Cardiac muscle cell (in vitro differentiated cells and primary cell): ENCODE measurements at regions not wholly inside any gene's neighbourhood (a gene's known extent, or its start where the extent isn't known, plus 50 kb on each side); places are given as distances from the start of the nearest gene placed in this dataset.

ENCODE experiments used
- DNase-seq, 2 donors: peaks; one replicate each; pipeline versions ENCODE4 v3.0.0 to v3.0.0-alpha.2; 2010 to 2017; ENCODE audit warnings: low read depth in 1 of 2, low spot score in 1 of 2
- H3K27ac ChIP-seq: fragments of 200-600 bp; sonication (generic); 2 replicates; pipeline ENCODE4 v1.5.1; 2016
- H3K27me3 ChIP-seq: fragments of 200-600 bp; sonication (generic); 2 replicates; pipeline ENCODE4 v1.6.0; 2016; ENCODE audit warnings: control low read depth
- H3K36me3 ChIP-seq: fragments of 200-600 bp; sonication (generic); 2 replicates; pipeline ENCODE4 v1.5.1; 2016; ENCODE audit warnings: control low read depth
- H3K4me1 ChIP-seq: fragments of 200-600 bp; sonication (generic); 2 replicates; pipeline ENCODE4 v1.8.1; 2017; ENCODE audit warnings: low read depth, mild to moderate bottlenecking, mixed run types
- H3K4me3 ChIP-seq: fragments of 200-600 bp; sonication (generic); 2 replicates; pipeline ENCODE4 v1.5.1; 2016; ENCODE audit warnings: mild to moderate bottlenecking
- H3K9me3 ChIP-seq: fragments of 200-600 bp; sonication (generic); 2 replicates; pipeline ENCODE4 v1.5.1; 2017; ENCODE audit warnings: low read depth, mild to moderate bottlenecking, control low read depth
- TF ChIP-seq, protein P1 (sequence below): IDR thresholded peaks from 2 replicates; pipeline ENCODE4 v1.5.1; 2012; ENCODE audit warnings: low read depth, mild to moderate bottlenecking, low read length

DNA sequence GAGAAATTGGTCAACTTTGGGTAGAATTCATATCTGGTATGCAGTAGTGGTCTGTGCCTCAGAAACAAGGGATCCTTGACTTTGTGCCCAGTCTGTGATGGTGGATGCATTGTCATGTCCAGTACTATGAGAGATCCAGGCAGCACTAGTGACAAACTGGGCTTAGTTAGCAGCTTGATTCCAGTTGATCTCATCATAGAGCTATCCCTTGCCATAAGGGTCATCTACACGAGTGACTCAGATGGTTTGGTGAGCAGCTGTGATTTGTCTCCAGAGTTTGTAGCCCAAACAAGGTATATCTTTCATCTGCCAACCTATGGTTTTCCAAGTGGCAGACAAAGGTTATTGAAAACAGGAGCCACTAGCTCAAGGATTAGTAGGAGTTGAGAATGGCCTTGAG is 298.8 kb downstream of the GBA3 start:
- Histone ChIP-seq H3K36me3 (no peaks in the 10 kb centered on the region), H3K27ac (no peak overlapping the region), H3K4me3 (no peak overlapping the region), H3K4me1 (no peaks in the 10 kb centered on the region), H3K27me3 (no peaks in the 10 kb centered on the region), H3K9me3 (no peaks in the 10 kb centered on the region)
- no peak for DNase-seq
- TF ChIP-seq, protein P1, sequence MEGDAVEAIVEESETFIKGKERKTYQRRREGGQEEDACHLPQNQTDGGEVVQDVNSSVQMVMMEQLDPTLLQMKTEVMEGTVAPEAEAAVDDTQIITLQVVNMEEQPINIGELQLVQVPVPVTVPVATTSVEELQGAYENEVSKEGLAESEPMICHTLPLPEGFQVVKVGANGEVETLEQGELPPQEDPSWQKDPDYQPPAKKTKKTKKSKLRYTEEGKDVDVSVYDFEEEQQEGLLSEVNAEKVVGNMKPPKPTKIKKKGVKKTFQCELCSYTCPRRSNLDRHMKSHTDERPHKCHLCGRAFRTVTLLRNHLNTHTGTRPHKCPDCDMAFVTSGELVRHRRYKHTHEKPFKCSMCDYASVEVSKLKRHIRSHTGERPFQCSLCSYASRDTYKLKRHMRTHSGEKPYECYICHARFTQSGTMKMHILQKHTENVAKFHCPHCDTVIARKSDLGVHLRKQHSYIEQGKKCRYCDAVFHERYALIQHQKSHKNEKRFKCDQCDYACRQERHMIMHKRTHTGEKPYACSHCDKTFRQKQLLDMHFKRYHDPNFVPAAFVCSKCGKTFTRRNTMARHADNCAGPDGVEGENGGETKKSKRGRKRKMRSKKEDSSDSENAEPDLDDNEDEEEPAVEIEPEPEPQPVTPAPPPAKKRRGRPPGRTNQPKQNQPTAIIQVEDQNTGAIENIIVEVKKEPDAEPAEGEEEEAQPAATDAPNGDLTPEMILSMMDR, result no peak

DNA sequence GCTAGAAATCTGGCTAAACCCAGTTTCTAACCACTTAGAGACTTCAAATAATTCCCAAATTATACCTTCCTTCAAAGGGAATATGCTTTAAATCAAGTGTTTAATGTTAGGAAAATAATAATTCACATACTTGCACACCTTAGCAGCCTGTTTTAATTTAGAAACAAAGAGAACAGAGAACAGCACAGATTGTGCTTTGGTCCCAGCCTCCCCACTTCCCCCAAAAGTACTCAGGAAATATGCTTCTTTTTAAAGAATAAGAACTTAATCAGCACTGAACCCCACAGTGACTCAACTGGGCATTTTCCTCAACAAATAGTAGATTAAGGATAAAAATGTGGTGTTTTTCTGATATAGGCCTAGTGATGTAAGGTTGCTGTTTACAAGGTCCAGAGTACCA is 295.8 kb downstream of the GBA3 start:
- no peak overlapping the region for H3K4me3 ChIP-seq
- H3K9me3 ChIP-seq, result peaks cover 2% of the 10 kb centered on the region
- no peak for DNase-seq
- no peaks in the 10 kb centered on the region for H3K4me1 ChIP-seq
- H3K36me3 ChIP-seq, result no peaks in the 10 kb centered on the region
- TF ChIP-seq, protein P1, result no peak
- H3K27ac ChIP-seq, result no peak overlapping the region
- H3K27me3 ChIP-seq, result no peaks in the 10 kb centered on the region

DNA sequence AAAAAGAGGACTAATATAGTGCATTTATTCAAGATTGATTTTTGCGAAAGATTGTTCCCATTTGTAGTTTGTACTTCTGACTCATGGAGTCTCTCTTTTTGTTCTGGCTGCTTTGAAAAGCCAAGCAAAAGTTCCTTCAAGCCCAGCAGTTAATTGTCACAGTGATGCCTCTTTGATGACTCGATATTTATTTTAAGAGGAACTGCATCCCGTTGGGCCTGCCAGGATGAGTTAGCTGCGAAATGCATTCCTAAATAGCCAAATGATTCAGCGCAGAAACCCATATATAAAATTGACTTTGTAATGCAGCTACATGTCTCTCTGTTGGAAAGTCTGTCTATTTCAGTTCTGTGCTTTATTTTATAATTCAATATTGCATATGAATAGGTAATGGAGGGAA is 295.1 kb downstream of the GBA3 start:
- H3K27me3 ChIP-seq, result no peaks in the 10 kb centered on the region
- DNase-seq, result no peak
- no peaks in the 10 kb centered on the region for H3K36me3 ChIP-seq
- peaks cover 2% of the 10 kb centered on the region for H3K9me3 ChIP-seq
- no peak overlapping the region for H3K27ac ChIP-seq
- TF ChIP-seq, protein P1, result no peak
- H3K4me1 ChIP-seq, result no peaks in the 10 kb centered on the region
- no peak overlapping the region for H3K4me3 ChIP-seq

DNA sequence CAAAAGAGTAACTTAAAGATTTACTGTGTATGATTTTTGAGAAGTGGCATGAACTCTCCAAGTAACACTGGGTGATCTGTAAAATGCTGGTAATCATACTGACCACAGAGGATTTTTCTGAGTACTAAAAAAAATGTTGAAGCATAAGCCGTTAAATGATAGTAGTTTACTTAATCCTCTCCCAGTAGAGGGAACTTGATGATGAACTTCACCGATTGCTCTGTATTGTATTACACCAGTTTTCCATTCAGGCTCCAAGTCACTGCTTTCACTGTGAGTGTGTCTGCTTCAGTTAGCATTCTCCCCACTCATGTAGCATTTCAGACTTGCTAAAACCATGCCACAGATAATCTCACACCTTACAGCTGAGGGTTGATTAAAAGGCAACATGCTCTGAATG is 294.1 kb downstream of the GBA3 start:
- Histone ChIP-seq H3K36me3 (no peaks in the 10 kb centered on the region), H3K27ac (no peak overlapping the region), H3K9me3 (peaks cover 2% of the 10 kb centered on the region), H3K4me1 (no peaks in the 10 kb centered on the region), H3K27me3 (no peaks in the 10 kb centered on the region), H3K4me3 (no peak overlapping the region)
- no peak for DNase-seq
- TF ChIP-seq, protein P1, result no peak

DNA sequence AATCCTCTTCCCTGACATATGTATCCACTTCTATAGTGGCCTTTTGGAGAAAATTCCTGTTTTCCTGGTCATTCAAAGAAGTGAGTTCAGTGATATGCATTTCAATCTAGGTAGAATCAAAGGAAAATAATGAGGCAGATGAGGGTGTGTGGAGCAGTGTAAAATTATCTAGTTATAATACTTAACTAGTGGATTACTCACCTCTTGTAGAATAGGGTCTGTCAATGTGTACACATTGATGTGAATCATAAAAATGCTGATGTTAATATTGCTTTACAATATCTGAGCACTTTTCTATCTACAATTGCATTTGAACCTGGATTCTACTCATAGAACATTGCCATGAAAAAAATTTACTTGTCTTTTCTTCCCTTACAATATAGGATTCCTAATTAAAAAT is 293.5 kb downstream of the GBA3 start:
- H3K9me3 ChIP-seq, result peaks cover 2% of the 10 kb centered on the region
- H3K27me3 ChIP-seq, result no peaks in the 10 kb centered on the region
- H3K4me1 ChIP-seq, result no peaks in the 10 kb centered on the region
- no peak overlapping the region for H3K4me3 ChIP-seq
- no peak overlapping the region for H3K27ac ChIP-seq
- no peaks in the 10 kb centered on the region for H3K36me3 ChIP-seq
- TF ChIP-seq, protein P1, result no peak
- no peak for DNase-seq

DNA sequence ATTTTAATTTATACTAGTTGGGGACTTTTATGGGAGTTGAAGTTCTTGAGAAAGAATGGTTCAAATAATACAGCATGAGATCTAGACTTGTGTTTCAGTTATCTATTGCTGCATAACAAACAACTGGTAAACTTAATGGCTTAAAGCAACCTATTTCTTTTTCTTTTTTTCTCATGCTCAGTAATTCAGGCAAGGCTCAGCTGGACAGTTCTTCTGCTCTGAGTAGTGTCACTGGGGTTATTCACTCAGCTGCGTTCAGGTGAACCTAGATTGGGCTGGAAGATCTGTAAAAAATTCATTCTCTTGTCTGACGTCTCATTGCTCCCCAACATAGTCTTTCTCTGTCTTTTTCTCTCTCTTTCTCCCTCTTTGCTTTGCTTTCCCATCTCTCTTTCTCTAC is 291.7 kb downstream of the GBA3 start:
- Histone ChIP-seq H3K27me3 (no peaks in the 10 kb centered on the region), H3K4me1 (no peaks in the 10 kb centered on the region), H3K4me3 (no peak overlapping the region), H3K36me3 (no peaks in the 10 kb centered on the region), H3K27ac (no peak overlapping the region), H3K9me3 (peaks cover 2% of the 10 kb centered on the region)
- DNase-seq, result no peak
- TF ChIP-seq, protein P1, result no peak
